IMR-90 (cell line): ENCODE measurements at regions not wholly inside any gene's neighbourhood (a gene's known extent, or its start where the extent isn't known, plus 50 kb on each side); places are given as distances from the start of the nearest gene placed in this dataset.
A peak's percentile ranks its signal among the peaks of the same experiment; 100 is the strongest.

Source experiments
- ATAC-seq: fragments of 200-7000 bp; cut with Tn5 transposase; 2 replicates; pipeline ENCODE4 v1.9.1; 2020; ENCODE audit warnings: low read depth, mild to moderate bottlenecking, moderate library complexity
- BruUV-seq: library from RNA; stranded (reverse); fragments of 400-500 nt; replicated peaks from 2 replicates; lab custom pipeline; 2021; lab: Mats Ljungman, UMichigan
- CTCF ChIA-PET: fragments of 300-600 bp; formaldehyde crosslinking; extraction: SDS; loops from one replicate; lab custom pipeline; 2021; ENCODE audit warnings: antibody characterized with exemption; lab: Yijun Ruan, JAX
- POLR2A ChIA-PET: fragments of 300-600 bp; sonication (Branson Sonifier 250); formaldehyde crosslinking; loops from one replicate; lab custom pipeline; 2022; ENCODE audit warnings: antibody characterized with exemption; ENCODE audit not compliant: unreplicated experiment; lab: Charles Lee
- DNase-seq: peaks from one replicate; pipeline ENCODE4 v3.0.0; 2013
- H2AFZ ChIP-seq: replicated peaks from 2 replicates; pipeline ENCODE3; 2013; ENCODE audit warnings: low read length, mild to moderate bottlenecking; ENCODE audit not compliant: poor library complexity
- H2AK5ac ChIP-seq: 2 replicates; pipeline ENCODE4 v1.6.1; 2013; ENCODE audit warnings: low read depth, low read length, inconsistent platforms
- H2AK9ac ChIP-seq: replicated peaks from 2 replicates; pipeline ENCODE3; 2013; ENCODE audit warnings: mild to moderate bottlenecking, low read depth, low read length, moderate library complexity; ENCODE audit not compliant: poor library complexity
- H2BK120ac ChIP-seq: 2 replicates; pipeline ENCODE4 v1.6.1; 2013; ENCODE audit warnings: low read depth, low read length, inconsistent platforms
- H2BK15ac ChIP-seq: 3 replicates; pipeline ENCODE4 v1.6.1; 2013; ENCODE audit warnings: low read depth, low read length, inconsistent platforms
- H2BK20ac ChIP-seq: 2 replicates; pipeline ENCODE4 v1.6.1; 2013; ENCODE audit warnings: low read depth, mild to moderate bottlenecking, inconsistent platforms, low read length, moderate library complexity
- H2BK5ac ChIP-seq: 2 replicates; pipeline ENCODE4 v1.6.1; 2013; ENCODE audit warnings: mild to moderate bottlenecking, low read depth, low read length, inconsistent platforms; ENCODE audit not compliant: poor library complexity, severe bottlenecking
- H3K14ac ChIP-seq: replicated peaks from 2 replicates; pipeline ENCODE4 v1.6.1; 2013; ENCODE audit warnings: low read depth, low read length, inconsistent platforms
- H3K18ac ChIP-seq: 2 replicates; pipeline ENCODE4 v1.6.1; 2013; ENCODE audit warnings: low read depth, low read length, control low read depth
- H3K23ac ChIP-seq: 2 replicates; pipeline ENCODE4 v1.6.1; 2013; ENCODE audit warnings: low read depth, low read length, inconsistent platforms
- H3K27ac ChIP-seq: 2 replicates; pipeline ENCODE4 v1.5.1; 2013; ENCODE audit warnings: mild to moderate bottlenecking, control low read depth, low read length; ENCODE audit not compliant: insufficient read depth
- H3K27me3 ChIP-seq: 2 replicates; pipeline ENCODE4 v1.6.1; 2013; ENCODE audit warnings: low read length; ENCODE audit not compliant: control insufficient read depth, insufficient read depth
- H3K36me3 ChIP-seq: 2 replicates; pipeline ENCODE4 v1.6.1; 2013; ENCODE audit warnings: low read length, mixed read lengths; ENCODE audit not compliant: control insufficient read depth, insufficient read depth
- H3K4ac ChIP-seq: 2 replicates; pipeline ENCODE4 v1.6.1; 2013; ENCODE audit warnings: low read depth, low read length, inconsistent platforms
- H3K4me1 ChIP-seq: 2 replicates; pipeline ENCODE4 v1.6.1; 2013; ENCODE audit warnings: low read length, mixed read lengths; ENCODE audit not compliant: control insufficient read depth, insufficient read depth
- H3K4me2 ChIP-seq: 2 replicates; pipeline ENCODE4 v1.6.1; 2013; ENCODE audit warnings: low read depth, mild to moderate bottlenecking, control low read depth, low read length, moderate library complexity
- H3K4me3 ChIP-seq: 2 replicates; pipeline ENCODE4 v1.5.1; 2013; ENCODE audit warnings: low read depth, mild to moderate bottlenecking, control low read depth, low read length, moderate library complexity; ENCODE audit not compliant: insufficient read depth
- H3K56ac ChIP-seq: 2 replicates; pipeline ENCODE4 v1.6.1; 2013; ENCODE audit warnings: low read length, inconsistent platforms; ENCODE audit not compliant: insufficient read depth; ENCODE audit errors: extremely low read depth
- H3K79me1 ChIP-seq, 2 experiments: 2 replicates each; pipeline ENCODE4 v1.6.1; 2013; ENCODE audit warnings: low read length in 2 of 2, inconsistent platforms in 1 of 2, low read depth in 1 of 2
- H3K9ac ChIP-seq: 2 replicates; pipeline ENCODE4 v1.6.1; 2013; ENCODE audit warnings: low read depth, low read length, control low read depth
- H3K9me1 ChIP-seq: 2 replicates; pipeline ENCODE4 v1.6.1; 2013; ENCODE audit warnings: low read length, inconsistent platforms; ENCODE audit not compliant: insufficient read depth
- H3K9me3 ChIP-seq: 2 replicates; pipeline ENCODE4 v1.6.1; 2013; ENCODE audit warnings: low read length; ENCODE audit not compliant: control insufficient read depth, insufficient read depth
- H4K20me1 ChIP-seq: 2 replicates; pipeline ENCODE4 v1.6.1; 2013; ENCODE audit warnings: low read length, inconsistent platforms; ENCODE audit not compliant: insufficient read depth
- H4K5ac ChIP-seq: 2 replicates; pipeline ENCODE4 v1.6.1; 2013; ENCODE audit warnings: mild to moderate bottlenecking, low read depth, low read length, control low read depth
- H4K8ac ChIP-seq, 2 experiments: 2 replicates each; pipeline ENCODE4 v1.6.1; 2013; ENCODE audit warnings: low read depth in 2 of 2, low read length in 2 of 2, control low read depth in 1 of 2, inconsistent platforms in 1 of 2
- H4K91ac ChIP-seq: 2 replicates; pipeline ENCODE4 v1.6.1; 2013; ENCODE audit warnings: low read depth, low read length, inconsistent platforms; ENCODE audit not compliant: insufficient read depth
- BHLHE40 ChIP-seq: fragments of 150-350 bp; IDR thresholded peaks from 2 replicates; pipeline ENCODE4 v1.6.1; 2016; ENCODE audit warnings: mild to moderate bottlenecking, low read depth, low read length
- CEBPB ChIP-seq: IDR thresholded peaks from 2 replicates; pipeline ENCODE4 v1.6.1; 2012; ENCODE audit warnings: low read depth, low read length, improper control_type of control experiment
- CHD1 ChIP-seq: IDR thresholded peaks from 2 replicates; pipeline ENCODE4 v1.6.1; 2012; ENCODE audit warnings: low read depth, low read length, improper control_type of control experiment
- CTCF ChIP-seq: conservative IDR thresholded peaks from 2 replicates; pipeline ENCODE4 v1.5.1; 2012; ENCODE audit warnings: mild to moderate bottlenecking, low read depth, low read length, improper control_type of control experiment
- ELK1 ChIP-seq: fragments of 150-350 bp; IDR thresholded peaks from 2 replicates; pipeline ENCODE4 v1.6.1; 2016; ENCODE audit warnings: low read depth, mild to moderate bottlenecking, low read length, moderate library complexity, borderline replicate concordance
- FOS ChIP-seq: fragments of 150-350 bp; IDR thresholded peaks from 2 replicates; pipeline ENCODE4 v1.6.1; 2016; ENCODE audit warnings: low read depth, low read length
- MAFK ChIP-seq: IDR thresholded peaks from 2 replicates; pipeline ENCODE4 v1.6.1; 2012; ENCODE audit warnings: low read depth, low read length, improper control_type of control experiment
- MAZ ChIP-seq: IDR thresholded peaks from 2 replicates; pipeline ENCODE4 v1.6.1; 2012; ENCODE audit warnings: low read depth, mild to moderate bottlenecking, low read length, improper control_type of control experiment, moderate library complexity, borderline replicate concordance
- MXI1 ChIP-seq: IDR thresholded peaks from 2 replicates; pipeline ENCODE4 v1.6.1; 2012; ENCODE audit warnings: low read depth, mild to moderate bottlenecking, low read length, moderate library complexity, borderline replicate concordance
- POLR2A ChIP-seq: IDR thresholded peaks from 2 replicates; pipeline ENCODE4 v1.6.1; 2012; ENCODE audit warnings: mild to moderate bottlenecking, low read depth, low read length
- RAD21 ChIP-seq: IDR thresholded peaks from 2 replicates; pipeline ENCODE4 v1.6.1; 2012; ENCODE audit warnings: low read length, improper control_type of control experiment
- RFX5 ChIP-seq: IDR thresholded peaks from 2 replicates; pipeline ENCODE4 v1.8.0; 2012; ENCODE audit warnings: low read depth, mild to moderate bottlenecking, low read length, moderate library complexity
- SMC3 ChIP-seq: fragments of 150-350 bp; IDR thresholded peaks from 2 replicates; pipeline ENCODE4 v1.6.1; 2016; ENCODE audit warnings: low read depth, mild to moderate bottlenecking, antibody characterized with exemption, low read length, moderate library complexity
- USF2 ChIP-seq: fragments of 150-350 bp; IDR thresholded peaks from 2 replicates; pipeline ENCODE4 v1.6.1; 2017; ENCODE audit warnings: mild to moderate bottlenecking, antibody characterized with exemption, low read length, low read depth
- WGBS, 2 experiments: methylation state at CpG; one replicate each; pipeline versions ENCODE4 v1.1.5 to v1.1.7; 2013; ENCODE audit warnings: missing lambda C conversion rate in 2 of 2; ENCODE audit not compliant: insufficient read length in 1 of 2; ENCODE audit errors: extremely low coverage in 2 of 2; 5-methylcytosine and 5-hydroxymethylcytosine counted together
- dilution Hi-C: fragments of 300-500 bp; cut with HindIII; formaldehyde crosslinking; loops from one replicate; pipeline ENCODE4 v1.14.3; 2018; ENCODE audit warnings: low sequenced_read_pairs; ENCODE audit not compliant: unreplicated experiment
- in situ Hi-C: fragments of 300-500 bp; cut with MboI; formaldehyde crosslinking; loops from 3 replicates; pipeline ENCODE4 v1.14.3; 2019; ENCODE audit warnings: low sequenced_read_pairs, inconsistent platforms, mixed read lengths
- intact Hi-C: fragments of 100-400 bp; cut with micrococcal nuclease; formaldehyde crosslinking; loops from 2 replicates; pipeline ENCODE4 v1.10.0; 2022

GRCh38 chr5:92916036-92916435 lies 665.0 kb downstream of the NR2F1-AS1 start:
- no peak overlapping the region for H3K14ac ChIP-seq
- no peak overlapping the region for H2AFZ ChIP-seq
- H3K4me1 ChIP-seq = peaks cover 2% of the 10 kb centered on the region; the same call in 1 of the 2 replicates
- H3K36me3 ChIP-seq = no peaks in the 10 kb centered on the region
- H2BK5ac ChIP-seq = no peak overlapping the region
- no peak overlapping the region for H3K9ac ChIP-seq
- ChIA-PET POLR2A (no interaction called here), CTCF (no interaction called here)
- peak; percentile 44 for TF ChIP-seq CTCF
- no peak for TF ChIP-seq FOS
- no peak for TF ChIP-seq MAFK
- no peak for TF ChIP-seq ELK1
- TF ChIP-seq MAZ = no peak
- no peak for TF ChIP-seq CHD1
- TF ChIP-seq RAD21 = peak; percentile 43
- no peak for TF ChIP-seq RFX5
- TF ChIP-seq BHLHE40 = no peak
- no peak for TF ChIP-seq SMC3
- peak; percentile 39; the same call in 1 of the 2 replicates for TF ChIP-seq CEBPB
- no peak for TF ChIP-seq POLR2A
- no peak for TF ChIP-seq MXI1
- TF ChIP-seq USF2 = no peak
- H4K8ac ChIP-seq = no peak overlapping the region
- no peaks in the 10 kb centered on the region for H4K20me1 ChIP-seq
- no peak overlapping the region for H4K91ac ChIP-seq
- H3K4me3 ChIP-seq = no peak overlapping the region
- peak overlapping the region; percentile 82; the same call in 1 of the 2 replicates for H3K18ac ChIP-seq
- intact Hi-C loops = loop anchor here (1.0 to 10.0 kb wide), 6 partner anchors 136 to 889 kb away; partner anchors contain the start of gene NR2F1-AS1
- H3K27ac ChIP-seq = no peak overlapping the region
- H2BK20ac ChIP-seq = no peak overlapping the region
- dilution Hi-C loops = no loop called here
- H2BK120ac ChIP-seq = no peak overlapping the region
- H3K4ac ChIP-seq = no peak overlapping the region
- in situ Hi-C loops = loop anchor here (25.0 kb wide), 1 partner anchor 671 kb away; the partner anchor contains the start of genes NR2F1 and NR2F1-AS1
- no peak overlapping the region for H3K56ac ChIP-seq
- peak; percentile 49 for ATAC-seq
- no peaks in the 10 kb centered on the region for H3K9me3 ChIP-seq
- no TSS peak for BruUV-seq
- WGBS, 2 experiments = no CpG with 5 or more reads among the region's 3 CpGs
- H2AK9ac ChIP-seq = no peak overlapping the region
- H2AK5ac ChIP-seq = no peak overlapping the region
- no peaks in the 10 kb centered on the region for H3K79me1 ChIP-seq
- H2BK15ac ChIP-seq = no peak overlapping the region
- H3K4me2 ChIP-seq = peak overlapping the region; percentile 60
- peak; percentile 44 for DNase-seq
- no peaks in the 10 kb centered on the region for H3K27me3 ChIP-seq
- H3K23ac ChIP-seq = no peak overlapping the region
- H3K9me1 ChIP-seq = no peaks in the 10 kb centered on the region
- H4K5ac ChIP-seq = peak overlapping the region; percentile 83; the same call in 1 of the 2 replicates
